ENCODE measurements at regions not wholly inside any gene's neighbourhood (a gene's known extent, or its start where the extent isn't known, plus 50 kb on each side); places are given as distances from the start of the nearest gene placed in this dataset.

DNA sequence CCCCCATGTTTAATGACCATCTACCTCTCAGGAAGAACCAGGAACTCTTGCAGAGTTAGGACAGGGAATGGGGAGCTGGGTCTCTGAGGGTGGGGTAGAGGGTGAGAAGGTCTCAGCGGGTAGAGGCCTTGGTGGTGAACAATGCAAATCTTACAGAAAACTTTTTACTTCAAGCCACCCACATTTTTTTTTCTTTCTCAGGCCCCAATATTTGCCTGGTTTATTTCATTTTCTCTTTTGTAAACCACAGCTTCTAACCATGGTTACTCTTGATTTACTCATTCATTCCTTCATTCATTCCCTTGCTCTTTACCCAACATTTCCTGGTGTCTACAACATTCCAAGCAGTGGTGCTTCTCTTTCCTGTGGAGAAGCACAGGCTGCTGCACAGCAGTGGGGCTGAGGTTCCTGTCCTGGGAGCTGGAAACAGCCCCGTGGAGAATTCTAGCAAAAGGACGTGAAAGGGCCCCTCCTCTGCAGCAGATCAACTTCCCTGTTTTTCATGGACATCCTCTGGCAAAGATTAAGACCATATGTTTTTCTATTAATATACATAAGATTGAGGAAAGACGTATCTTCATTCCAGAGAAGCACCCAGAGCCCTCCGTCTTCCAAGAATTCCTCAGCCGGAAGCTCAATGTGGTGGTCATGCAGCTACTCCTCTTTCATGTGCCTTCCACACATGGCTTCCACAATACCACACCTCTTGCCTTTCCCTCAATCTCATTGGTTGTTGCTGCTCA lies 224.4 kb upstream of the SESN3 start:
- Mint-ChIP-seq H3K4me3 (no peak overlapping the region), H3K27ac (no peak overlapping the region), H3K27me3 (no peaks in the 10 kb centered on the region), H3K36me3 (ENCODE audit: low read depth) (no peaks in the 10 kb centered on the region), H3K9me3 (no peaks in the 10 kb centered on the region), H3K4me1 (peaks cover 12% of the 10 kb centered on the region)
- DNase-seq: no peak
- ChIA-PET POLR2A (no interaction called here), CTCF (no interaction called here)

DNA sequence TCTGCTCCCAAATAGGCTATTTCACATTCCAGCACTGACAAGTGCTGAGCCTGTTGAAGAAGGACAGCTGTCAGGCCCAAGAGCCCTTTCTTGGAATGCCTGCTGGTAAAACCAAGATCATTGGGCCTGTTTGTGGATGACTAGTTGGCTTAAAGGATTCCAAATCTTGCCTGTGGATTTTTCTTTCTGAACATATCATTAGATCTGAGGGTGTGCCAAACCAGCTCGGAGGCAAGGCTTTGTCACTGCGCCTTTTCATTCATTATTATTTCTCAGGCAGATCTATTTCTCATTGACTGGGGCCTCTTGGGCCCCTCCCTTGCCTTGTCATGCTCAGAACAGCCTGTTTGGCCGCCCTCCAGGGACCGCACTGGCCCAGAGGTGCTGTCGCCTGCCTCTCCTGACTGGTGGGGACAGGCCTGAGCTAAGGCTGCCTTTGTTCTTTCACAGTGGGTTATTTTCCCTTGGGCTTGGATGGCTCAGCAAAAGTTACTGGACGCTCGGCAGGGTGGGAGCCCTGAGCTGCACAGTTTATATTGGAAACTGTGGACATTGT lies 222.7 kb upstream of the SESN3 start:
- Mint-ChIP-seq H3K27ac (no peak overlapping the region), H3K4me3 (no peak overlapping the region), H3K4me1 (peaks cover 12% of the 10 kb centered on the region), H3K9me3 (no peaks in the 10 kb centered on the region), H3K36me3 (ENCODE audit: low read depth) (no peaks in the 10 kb centered on the region), H3K27me3 (no peaks in the 10 kb centered on the region)
- DNase-seq: no peak
- CTCF ChIA-PET: interaction anchor here (1.0 kb wide), 1 partner anchor 10 kb away, joined by 3 read pairs; no protein-coding TSS in a partner anchor
- POLR2A ChIA-PET: no interaction called here

DNA sequence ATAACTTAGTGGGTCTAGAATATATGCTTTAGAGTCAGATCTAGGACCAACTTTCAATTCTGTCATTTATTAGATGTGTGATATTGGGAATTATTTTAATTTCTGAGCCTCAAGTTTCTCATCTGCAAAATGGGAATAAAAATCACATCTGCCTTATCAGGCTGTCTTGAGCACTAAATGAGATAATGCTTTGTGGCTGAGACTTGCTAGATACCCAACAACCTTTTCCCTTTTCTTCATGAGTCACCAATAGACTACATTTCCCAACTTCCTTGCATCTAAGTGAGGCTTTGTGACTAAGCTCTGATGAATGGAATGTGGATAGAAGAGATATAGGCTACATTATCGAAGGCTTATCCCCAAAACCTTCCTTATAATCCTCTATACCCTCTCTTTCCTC lies 220.7 kb upstream of the SESN3 start:
- CTCF ChIA-PET: interaction anchor here (1.8 kb wide), 1 partner anchor 9 kb away, joined by 6 read pairs; no protein-coding TSS in a partner anchor
- Mint-ChIP-seq H3K9me3 (no peaks in the 10 kb centered on the region), H3K27ac (no peak overlapping the region), H3K4me3 (no peak overlapping the region), H3K27me3 (no peaks in the 10 kb centered on the region), H3K36me3 (ENCODE audit: low read depth) (no peaks in the 10 kb centered on the region), H3K4me1 (peaks cover 12% of the 10 kb centered on the region)
- POLR2A ChIA-PET: no interaction called here
- no peak for DNase-seq

DNA sequence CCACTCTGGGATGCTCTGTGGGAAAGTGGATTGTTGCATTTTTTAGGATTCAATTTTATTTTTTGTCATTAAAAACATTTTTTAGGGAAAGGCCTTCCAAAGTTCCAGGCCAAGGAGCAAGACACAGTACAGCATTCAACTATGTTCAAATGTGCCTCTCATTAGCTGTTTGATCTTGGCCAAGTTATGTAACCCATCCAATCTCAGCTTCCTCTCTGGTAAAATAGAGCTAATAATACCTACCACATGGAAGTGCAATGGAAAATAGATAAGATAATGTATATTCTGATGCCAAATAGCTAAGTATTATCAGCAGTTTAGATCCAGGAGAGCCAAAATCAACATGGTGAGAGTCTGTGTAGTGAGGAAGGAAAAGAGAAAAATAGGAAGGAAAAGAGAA lies 220.3 kb upstream of the SESN3 start:
- ChIA-PET POLR2A (no interaction called here), CTCF (interaction anchor here (1.8 kb wide), 1 partner anchor 9 kb away, joined by 6 read pairs; no protein-coding TSS in a partner anchor)
- Mint-ChIP-seq H3K27me3 (no peaks in the 10 kb centered on the region), H3K4me1 (peaks cover 11% of the 10 kb centered on the region), H3K27ac (no peak overlapping the region), H3K36me3 (ENCODE audit: low read depth) (no peaks in the 10 kb centered on the region), H3K9me3 (no peaks in the 10 kb centered on the region), H3K4me3 (no peak overlapping the region)
- DNase-seq: no peak

DNA sequence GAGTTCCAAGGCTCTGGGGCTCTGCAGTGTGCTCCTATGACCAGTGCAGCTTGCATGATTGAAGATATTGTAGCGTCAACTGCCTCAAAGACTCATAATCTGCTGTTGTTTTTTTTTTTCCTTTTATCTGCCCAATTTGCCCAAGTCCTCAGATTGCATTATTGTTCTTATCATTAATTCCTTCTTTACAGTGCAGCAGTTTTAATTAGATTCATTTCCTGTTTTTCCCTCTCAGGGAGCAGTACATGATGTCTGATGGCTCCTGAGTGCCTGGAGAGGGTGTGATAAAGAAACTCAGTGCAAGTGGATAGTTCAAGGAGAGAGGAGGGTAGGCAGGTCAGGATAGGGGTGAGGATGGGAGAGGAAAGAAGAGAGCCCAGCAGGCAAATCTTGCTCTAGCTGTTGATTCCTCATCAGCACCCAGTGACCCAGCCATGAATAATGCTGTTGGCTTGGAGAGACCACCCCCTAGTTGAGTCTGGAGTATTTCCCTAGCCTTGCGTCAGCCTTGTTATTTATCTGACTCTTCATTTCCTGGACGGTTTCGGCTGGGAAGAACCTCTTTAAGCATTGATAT lies 219.6 kb upstream of the SESN3 start:
- DNase-seq: no peak
- no peaks in the 10 kb centered on the region for H3K9me3 Mint-ChIP-seq
- H3K4me1 Mint-ChIP-seq: peaks cover 8% of the 10 kb centered on the region
- ChIA-PET POLR2A (no interaction called here), CTCF (interaction anchor here (1.8 kb wide), 1 partner anchor 8 kb away, joined by 6 read pairs; no protein-coding TSS in a partner anchor)
- H3K36me3 Mint-ChIP-seq (ENCODE audit: low read depth): no peaks in the 10 kb centered on the region
- no peaks in the 10 kb centered on the region for H3K27me3 Mint-ChIP-seq
- no peak overlapping the region for H3K4me3 Mint-ChIP-seq
- no peak overlapping the region for H3K27ac Mint-ChIP-seq

DNA sequence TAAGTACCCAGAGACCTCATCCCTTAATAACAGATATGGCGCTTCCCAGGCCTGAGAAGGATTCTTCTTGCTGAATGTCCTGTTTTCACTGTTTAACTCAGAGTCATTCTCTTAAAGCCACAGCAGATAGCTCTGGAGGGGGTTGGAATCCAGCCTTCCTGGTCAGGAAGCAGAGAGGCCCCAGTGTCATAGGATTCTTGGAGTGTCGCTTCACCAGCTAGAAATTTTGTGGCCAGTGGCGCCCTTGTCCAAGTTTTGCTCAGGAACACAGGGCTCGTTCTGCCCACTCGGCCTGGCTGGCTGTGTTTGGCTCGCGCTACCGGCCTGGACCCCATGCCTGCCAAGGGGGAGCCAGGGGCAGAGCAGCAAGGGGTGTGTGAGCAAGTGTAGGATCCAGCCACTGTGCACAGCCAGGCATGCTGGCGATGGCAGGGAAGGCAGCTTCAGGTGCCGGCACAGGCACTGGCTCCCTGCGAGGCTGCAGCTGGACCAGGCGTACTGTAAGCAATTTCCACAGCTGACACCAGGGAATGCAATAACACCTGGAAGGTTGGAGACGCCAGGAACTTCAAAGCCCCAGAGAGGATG lies 214.8 kb upstream of the SESN3 start:
- Mint-ChIP-seq H3K4me3 (no peak overlapping the region), H3K27me3 (no peaks in the 10 kb centered on the region), H3K9me3 (peaks cover 6% of the 10 kb centered on the region), H3K36me3 (ENCODE audit: low read depth) (peaks cover 2% of the 10 kb centered on the region), H3K27ac (no peak overlapping the region), H3K4me1 (peaks cover 8% of the 10 kb centered on the region)
- ChIA-PET CTCF (interaction anchor here (0.8 to 1.5 kb wide), 2 partner anchors 14 to 17 kb away, joined by 3 to 8 read pairs; no protein-coding TSS in a partner anchor), POLR2A (no interaction called here)
- DNase-seq: no peak

DNA sequence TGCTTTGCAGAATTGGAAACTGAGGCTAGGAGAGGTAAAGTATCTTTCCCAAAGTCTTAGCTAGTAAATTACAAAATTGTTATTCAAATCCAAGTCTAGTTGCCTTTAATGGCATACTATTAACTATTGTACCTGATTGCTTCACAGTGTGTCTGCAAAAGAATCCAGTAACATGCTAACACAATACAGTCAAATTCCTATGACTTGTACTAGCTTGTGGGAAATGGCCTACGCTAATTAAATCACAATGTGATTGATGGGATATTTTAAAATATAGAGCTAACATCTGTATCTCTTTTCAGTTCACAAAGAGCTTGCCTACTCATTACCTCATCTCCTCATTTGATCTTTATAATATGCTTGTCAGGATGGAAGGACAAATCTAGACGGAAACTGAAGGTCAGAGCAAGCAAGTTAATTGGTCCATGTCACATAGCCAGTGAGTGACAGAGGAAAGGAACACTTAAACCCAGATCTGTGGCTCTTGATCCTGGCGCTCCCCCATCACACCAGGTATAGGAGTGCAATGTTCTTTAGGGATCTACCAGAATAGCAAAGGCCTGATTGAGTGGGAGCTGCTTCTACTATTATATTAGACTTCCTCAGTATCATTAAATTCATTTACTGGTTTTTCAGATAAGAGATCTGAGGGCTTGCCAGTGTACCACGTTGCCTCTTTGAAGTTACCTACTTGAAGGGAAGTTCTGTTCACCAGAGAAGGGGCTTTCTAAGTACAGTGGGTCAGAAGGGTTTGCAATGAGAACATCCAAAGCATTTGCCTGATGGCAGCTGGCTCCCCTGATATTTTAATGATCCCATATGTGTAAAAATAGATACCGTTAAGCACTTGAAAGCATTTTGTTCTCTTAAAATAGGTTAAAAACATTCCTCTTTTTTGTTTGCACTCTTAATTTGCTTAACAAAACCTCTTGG lies 213.6 kb upstream of the SESN3 start:
- ChIA-PET CTCF (interaction anchor here (1.3 kb wide), 2 partner anchors 9 to 261 kb away, joined by 3 to 4 read pairs; no protein-coding TSS in a partner anchor), POLR2A (no interaction called here)
- peaks cover 6% of the 10 kb centered on the region for H3K9me3 Mint-ChIP-seq
- no peak overlapping the region for H3K4me3 Mint-ChIP-seq
- H3K27ac Mint-ChIP-seq: no peak overlapping the region
- DNase-seq: no peak
- no peaks in the 10 kb centered on the region for H3K27me3 Mint-ChIP-seq
- H3K4me1 Mint-ChIP-seq: peaks cover 8% of the 10 kb centered on the region
- H3K36me3 Mint-ChIP-seq (ENCODE audit: low read depth): peaks cover 2% of the 10 kb centered on the region

DNA sequence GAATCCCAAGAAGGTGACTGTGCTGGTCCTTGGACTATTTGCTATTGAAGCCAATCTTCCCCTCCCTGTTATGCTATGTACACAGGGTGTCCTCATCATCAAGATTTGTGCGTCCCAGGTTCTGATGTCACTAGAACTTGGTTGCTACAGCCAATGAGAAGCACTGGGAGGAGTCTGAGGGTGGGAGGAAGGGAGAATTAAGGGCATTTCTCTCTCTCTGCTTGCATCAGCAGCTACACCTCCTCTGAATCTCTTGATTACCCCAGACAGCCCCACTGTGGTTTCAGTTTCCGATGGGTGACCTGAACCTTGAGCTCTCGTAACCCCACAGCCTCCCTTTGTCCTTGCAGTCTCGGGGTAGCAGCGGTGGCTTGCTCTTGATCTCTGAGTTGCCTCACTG lies 212.4 kb upstream of the SESN3 start:
- H3K27me3 Mint-ChIP-seq: no peaks in the 10 kb centered on the region
- CTCF ChIA-PET: interaction anchor here (1.3 to 1.6 kb wide), 3 partner anchors 8 to 262 kb away, joined by 3 to 6 read pairs (median 4); no protein-coding TSS in a partner anchor
- H3K9me3 Mint-ChIP-seq: peaks cover 6% of the 10 kb centered on the region
- POLR2A ChIA-PET: no interaction called here
- no peak overlapping the region for H3K4me3 Mint-ChIP-seq
- DNase-seq: no peak
- no peak overlapping the region for H3K27ac Mint-ChIP-seq
- H3K36me3 Mint-ChIP-seq (ENCODE audit: low read depth): peaks cover 2% of the 10 kb centered on the region
- H3K4me1 Mint-ChIP-seq: peaks cover 8% of the 10 kb centered on the region

DNA sequence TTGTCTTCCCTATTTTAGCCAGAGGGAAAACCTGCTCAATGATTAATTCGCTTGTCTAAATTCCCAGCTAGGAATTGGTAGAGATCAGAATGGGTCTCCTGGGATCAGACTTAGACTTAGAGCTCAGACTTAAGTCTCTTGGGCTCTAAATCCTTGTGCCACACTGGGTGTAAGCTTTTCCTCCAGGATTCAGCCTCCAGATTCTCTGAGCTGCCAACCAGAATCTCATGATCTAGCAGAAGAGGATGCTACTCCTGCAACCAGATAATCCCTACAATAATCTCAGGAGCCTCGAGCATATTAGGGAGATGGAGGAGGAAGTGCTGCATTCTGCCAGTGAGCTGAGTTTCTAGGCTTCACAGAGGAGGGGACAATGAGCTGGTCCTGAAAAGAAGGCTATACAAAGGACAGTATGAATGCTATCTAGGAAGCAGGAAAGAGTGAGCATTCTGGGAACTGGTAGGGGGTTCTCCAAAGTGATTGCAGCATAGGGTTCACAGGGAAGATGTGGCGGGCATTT lies 211.6 kb upstream of the SESN3 start:
- Mint-ChIP-seq H3K27me3 (no peaks in the 10 kb centered on the region), H3K9me3 (peaks cover 6% of the 10 kb centered on the region), H3K4me3 (no peak overlapping the region), H3K27ac (no peak overlapping the region), H3K36me3 (ENCODE audit: low read depth) (peaks cover 2% of the 10 kb centered on the region), H3K4me1 (peaks cover 8% of the 10 kb centered on the region)
- POLR2A ChIA-PET: no interaction called here
- DNase-seq: no peak
- CTCF ChIA-PET: interaction anchor here (1.0 to 1.6 kb wide), 2 partner anchors 9 to 70 kb away, joined by 3 to 6 read pairs; no protein-coding TSS in a partner anchor

DNA sequence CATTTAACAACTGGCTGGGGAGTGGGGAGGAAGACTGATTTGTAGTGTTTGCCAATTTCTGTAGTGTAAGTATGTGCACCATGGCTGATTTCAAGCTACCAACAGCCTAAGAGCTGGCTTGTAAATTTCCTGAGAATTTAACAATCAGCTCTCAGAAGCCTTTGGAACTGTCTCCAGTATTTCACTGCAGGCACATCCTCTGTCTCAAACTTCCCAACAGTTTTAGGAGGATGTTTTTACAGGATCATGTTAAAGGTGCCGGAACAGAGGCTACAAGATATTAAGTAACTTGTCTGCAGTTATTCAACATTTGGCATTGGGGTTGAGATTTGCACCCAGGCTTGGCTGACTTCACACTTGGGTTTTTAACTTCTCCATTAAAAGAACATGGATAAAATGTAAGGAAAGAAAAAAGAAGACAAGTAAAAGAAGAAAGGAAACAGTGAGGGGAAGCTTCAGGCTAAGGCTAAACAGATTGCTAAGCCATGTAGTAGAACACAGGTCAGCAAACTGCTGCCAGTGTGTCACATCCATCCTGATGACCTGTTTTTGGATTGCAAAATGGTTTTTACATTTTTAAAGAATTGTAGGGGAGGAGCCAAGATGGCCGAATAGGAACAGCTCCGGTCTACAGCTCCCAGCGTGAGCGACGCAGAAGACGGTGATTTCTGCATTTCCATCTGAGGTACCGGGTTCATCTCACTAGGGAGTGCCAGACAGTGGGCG lies 204.8 kb upstream of the SESN3 start:
- peaks cover 4% of the 10 kb centered on the region for H3K27me3 Mint-ChIP-seq
- ChIA-PET CTCF (no interaction called here), POLR2A (no interaction called here)
- H3K27ac Mint-ChIP-seq: no peak overlapping the region
- H3K9me3 Mint-ChIP-seq: no peaks in the 10 kb centered on the region
- no peak overlapping the region for H3K4me3 Mint-ChIP-seq
- no peak for DNase-seq
- H3K36me3 Mint-ChIP-seq (ENCODE audit: low read depth): peaks cover 3% of the 10 kb centered on the region
- H3K4me1 Mint-ChIP-seq: peaks cover 30% of the 10 kb centered on the region

DNA sequence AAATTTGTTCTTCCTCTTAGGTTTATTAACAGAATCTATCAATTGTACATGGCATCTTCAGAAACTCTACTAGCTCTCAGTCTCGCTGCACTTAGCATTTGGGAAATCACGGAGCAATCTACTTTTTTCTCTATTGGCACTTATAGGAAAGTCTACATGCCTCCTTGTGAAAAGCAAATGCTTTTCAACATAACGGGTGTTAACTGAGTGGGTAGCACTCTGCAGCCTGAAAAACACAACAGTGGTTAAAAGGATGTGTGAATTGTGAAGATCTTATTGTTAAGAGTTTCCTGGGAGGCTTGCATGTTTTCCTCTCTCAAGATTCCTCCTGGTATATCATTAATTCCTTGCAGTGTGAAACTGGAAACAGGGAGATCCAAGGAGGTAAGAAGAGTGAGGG lies 204.2 kb upstream of the SESN3 start:
- Mint-ChIP-seq H3K27me3 (peaks cover 4% of the 10 kb centered on the region), H3K36me3 (ENCODE audit: low read depth) (peaks cover 3% of the 10 kb centered on the region), H3K4me3 (no peak overlapping the region), H3K27ac (no peak overlapping the region), H3K4me1 (peaks cover 30% of the 10 kb centered on the region), H3K9me3 (no peaks in the 10 kb centered on the region)
- ChIA-PET POLR2A (interaction anchor here (0.6 kb wide), 1 partner anchor 128 kb away, joined by 8 read pairs; no protein-coding TSS in a partner anchor), CTCF (no interaction called here)
- DNase-seq: no peak

All from activated CD4-positive, alpha-beta T cell treated with anti-CD3 and anti-CD28 coated beads, Interleukin-2, amount 10 ng/mL, durations not matched to agents 7 days and 5 days (primary cell).